Body of pancreas (tissue), 4 donors: ENCODE measurements at regions not wholly inside any gene's neighbourhood (a gene's known extent, or its start where the extent isn't known, plus 50 kb on each side); places are given as distances from the start of the nearest gene placed in this dataset.

ENCODE experiments used
- CTCF ChIP-seq, 7 experiments: fragments of 450-650 bp in 4 of 7; fragments of 200-600 bp in 3 of 7; sonication (generic) in 3 of 7; IDR thresholded peaks; one replicate each; pipeline ENCODE4 v1.5.1; 2016 to 2019; ENCODE audit warnings: antibody characterized with exemption in 7 of 7
- POLR2A ChIP-seq, 3 donors: fragments of 450-650 bp; IDR thresholded peaks; one replicate each; pipeline ENCODE4 v1.6.1; 2016; ENCODE audit warnings: antibody characterized with exemption in 3 of 3, mild to moderate bottlenecking in 2 of 3

- TF ChIP-seq CTCF (IDR thresholded peaks at IDR 0.05): no peak
- no peak for TF ChIP-seq POLR2A (IDR thresholded peaks at IDR 0.05)
These were observed 98.4 kb upstream of the LYPLAL1 start for GRCh38 chr1:219075121-219075879.
